ENCODE measurements at regions not wholly inside any gene's neighbourhood (a gene's known extent, or its start where the extent isn't known, plus 50 kb on each side); places are given as distances from the start of the nearest gene placed in this dataset.
"Not testable (repeated sequence)": the region's sequence is repeated elsewhere in the genome, so short reads cannot be mapped to it uniquely, and the experiment has no call there.

GRCh38 chr10:52952391-52953055 lies 179.9 kb upstream of the MBL2 start:
- no peaks in the 10 kb centered on the region for H3K9me3 ChIP-seq
- H3K27me3 ChIP-seq: no peaks in the 10 kb centered on the region
- no peaks in the 10 kb centered on the region for H3K36me3 ChIP-seq
- no peaks in the 10 kb centered on the region for H3K4me1 ChIP-seq
- H3K4me3 ChIP-seq: no peak overlapping the region
- no peak for TF ChIP-seq POLR2A (IDR thresholded peaks at IDR 0.05)
- no peak for TF ChIP-seq CTCF (IDR thresholded peaks at IDR 0.05)
- no peak for DNase-seq
- intact Hi-C loops (cut with DNase I; ENCODE audit: low total_unique reads): no loop called here
- H3K27ac ChIP-seq: no peak overlapping the region

GRCh38 chr10:52951824-52952223 lies 179.2 kb upstream of the MBL2 start:
- Histone ChIP-seq H3K36me3 (no peaks in the 10 kb centered on the region), H3K27ac (no peak overlapping the region), H3K27me3 (no peaks in the 10 kb centered on the region), H3K4me1 (no peaks in the 10 kb centered on the region), H3K4me3 (no peak overlapping the region), H3K9me3 (no peaks in the 10 kb centered on the region)
- TF ChIP-seq POLR2A (IDR thresholded peaks at IDR 0.05) (no peak), CTCF (IDR thresholded peaks at IDR 0.05) (no peak)
- intact Hi-C loops (cut with DNase I; ENCODE audit: low total_unique reads): no loop called here
- no peak for DNase-seq

- intact Hi-C loops (cut with DNase I; ENCODE audit: low total_unique reads): no loop called here
- TF ChIP-seq POLR2A (IDR thresholded peaks at IDR 0.05) (no peak), CTCF (IDR thresholded peaks at IDR 0.05) (no peak)
- no peak for DNase-seq
Observed at GRCh38 chr10:52950578-52950977, 178.0 kb upstream of the MBL2 start.

GRCh38 chr10:52949899-52950298 lies 177.3 kb upstream of the MBL2 start:
- H3K4me3 ChIP-seq: no peak overlapping the region
- DNase-seq: no peak
- no peaks in the 10 kb centered on the region for H3K27me3 ChIP-seq
- H3K36me3 ChIP-seq: no peaks in the 10 kb centered on the region
- no peak for TF ChIP-seq POLR2A (IDR thresholded peaks at IDR 0.05)
- no peak for TF ChIP-seq CTCF (IDR thresholded peaks at IDR 0.05)
- H3K4me1 ChIP-seq: no peaks in the 10 kb centered on the region
- H3K27ac ChIP-seq: no peak overlapping the region
- intact Hi-C loops (cut with DNase I; ENCODE audit: low total_unique reads): no loop called here
- H3K9me3 ChIP-seq: no peaks in the 10 kb centered on the region

More at GRCh38 chr10:52950578-52950977, 178.0 kb upstream of the MBL2 start:
- H3K36me3 ChIP-seq: no peaks in the 10 kb centered on the region
- no peaks in the 10 kb centered on the region for H3K9me3 ChIP-seq
- H3K27ac ChIP-seq: no peak overlapping the region
- H3K4me3 ChIP-seq: no peak overlapping the region
- H3K27me3 ChIP-seq: no peaks in the 10 kb centered on the region
- no peaks in the 10 kb centered on the region for H3K4me1 ChIP-seq

- no peaks in the 10 kb centered on the region for H3K36me3 ChIP-seq
- intact Hi-C loops (cut with DNase I; ENCODE audit: low total_unique reads): no loop called here
- no peak for DNase-seq
- no peaks in the 10 kb centered on the region for H3K4me1 ChIP-seq
- H3K27me3 ChIP-seq: no peaks in the 10 kb centered on the region
- H3K9me3 ChIP-seq: no peaks in the 10 kb centered on the region
- TF ChIP-seq CTCF (IDR thresholded peaks at IDR 0.05) (no peak), POLR2A (IDR thresholded peaks at IDR 0.05) (no peak)
- no peak overlapping the region for H3K4me3 ChIP-seq
- no peak overlapping the region for H3K27ac ChIP-seq
Observed at GRCh38 chr10:52946486-52946885, 173.9 kb upstream of the MBL2 start.

- H3K4me1 ChIP-seq; H3K27ac ChIP-seq; H3K36me3 ChIP-seq; intact Hi-C loops (cut with DNase I; ENCODE audit: low total_unique reads); H3K27me3 ChIP-seq; H3K9me3 ChIP-seq; H3K4me3 ChIP-seq; DNase-seq: not testable (repeated sequence)
Observed at GRCh38 chr10:52945521-52945920, 172.9 kb upstream of the MBL2 start.
